ENCODE measurements at regions not wholly inside any gene's neighbourhood (a gene's known extent, or its start where the extent isn't known, plus 50 kb on each side); places are given as distances from the start of the nearest gene placed in this dataset.

- TF ChIP-seq TARDBP (IDR thresholded peaks at IDR 0.05) (no peak), FOXK2 (IDR thresholded peaks at IDR 0.05) (no peak), NFRKB (IDR thresholded peaks at IDR 0.05) (no peak), ZNF384 (IDR thresholded peaks at IDR 0.05) (no peak), SP1 (IDR thresholded peaks at IDR 0.05) (no peak), SUZ12 (IDR thresholded peaks at IDR 0.05) (no peak), ELF4 (IDR thresholded peaks at IDR 0.05) (no peak), HDGF (IDR thresholded peaks at IDR 0.05; ENCODE audit: borderline replicate concordance) (no peak), ARNT (IDR thresholded peaks at IDR 0.05) (no peak), BHLHE40 (IDR thresholded peaks at IDR 0.05; ENCODE audit: borderline replicate concordance) (no peak)
- TF ChIP-seq, protein P1, sequence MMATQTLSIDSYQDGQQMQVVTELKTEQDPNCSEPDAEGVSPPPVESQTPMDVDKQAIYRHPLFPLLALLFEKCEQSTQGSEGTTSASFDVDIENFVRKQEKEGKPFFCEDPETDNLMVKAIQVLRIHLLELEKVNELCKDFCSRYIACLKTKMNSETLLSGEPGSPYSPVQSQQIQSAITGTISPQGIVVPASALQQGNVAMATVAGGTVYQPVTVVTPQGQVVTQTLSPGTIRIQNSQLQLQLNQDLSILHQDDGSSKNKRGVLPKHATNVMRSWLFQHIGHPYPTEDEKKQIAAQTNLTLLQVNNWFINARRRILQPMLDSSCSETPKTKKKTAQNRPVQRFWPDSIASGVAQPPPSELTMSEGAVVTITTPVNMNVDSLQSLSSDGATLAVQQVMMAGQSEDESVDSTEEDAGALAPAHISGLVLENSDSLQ (IDR thresholded peaks at IDR 0.05), result no peak
These were observed 212.5 kb downstream of the SCG2 start for GRCh38 chr2:223389624-223390023.

Data from HEK293T (cell line).